HepG2 (cell line): ENCODE measurements at regions not wholly inside any gene's neighbourhood (a gene's known extent, or its start where the extent isn't known, plus 50 kb on each side); places are given as distances from the start of the nearest gene placed in this dataset.

Source experiments
- ATAC-seq: fragments of 200-7000 bp; cut with Tn5 transposase; 3 replicates; pipeline ENCODE4 v1.9.1; 2020; ENCODE audit warnings: mild to moderate bottlenecking, moderate library complexity
- BruUV-seq: library from RNA; stranded (reverse); fragments of 400-500 nt; replicated peaks from 2 replicates; lab custom pipeline; 2021; lab: Mats Ljungman, UMichigan
- CTCF ChIA-PET: fragments of 300-600 bp; formaldehyde crosslinking; extraction: SDS; loops from one replicate; lab custom pipeline; 2021; ENCODE audit warnings: low total read pairs, inconsistent platforms, low intra/inter-chr PET ratio; lab: Yijun Ruan, JAX
- POLR2A ChIA-PET: fragments of 350-600 bp; sonication (Branson Sonifier 250); formaldehyde crosslinking; loops from one replicate; lab custom pipeline; 2020; ENCODE audit warnings: antibody characterized with exemption, inconsistent platforms; lab: Yijun Ruan, JAX
- DNase-seq: peaks from one replicate; pipeline ENCODE4 v3.0.0-alpha.2; 2015; ENCODE audit warnings: low spot score
- FAIRE-seq: peaks from 3 replicates; lab custom pipeline; 2011; peaks lifted over from hg19 to GRCh38; lab: Jason Lieb, UNC
- H2AFZ ChIP-seq: one replicate; pipeline ENCODE4 v1.6.1; 2011; ENCODE audit warnings: low read length, inconsistent platforms
- H3K27ac ChIP-seq: fragments of 300-600 bp; 3 replicates; pipeline ENCODE4 v1.8.0; 2011; ENCODE audit warnings: mixed run types, mild to moderate bottlenecking, mixed read lengths, low read length, inconsistent platforms; ENCODE audit not compliant: insufficient read depth; ENCODE audit errors: extremely low read length
- H3K27me3 ChIP-seq, 2 experiments: fragments of 200-600 bp in 1 of 2; 2 replicates in 1 of 2; 3 replicates in 1 of 2; pipeline versions ENCODE4 v1.6.0 to v1.8.0; 2011; ENCODE audit warnings: low read length in 2 of 2, mild to moderate bottlenecking in 2 of 2, moderate library complexity in 2 of 2, inconsistent platforms in 1 of 2; ENCODE audit not compliant: insufficient read depth in 2 of 2, control insufficient read depth in 1 of 2
- H3K36me3 ChIP-seq, 2 experiments: fragments of 200-600 bp in 1 of 2; replicated peaks in 1 of 2; 2 replicates in 1 of 2; 3 replicates in 1 of 2; pipeline versions ENCODE4 v1.5.1 to v1.8.0; 2011; ENCODE audit warnings: low read length in 2 of 2, inconsistent platforms in 1 of 2; ENCODE audit not compliant: insufficient read depth in 2 of 2, control insufficient read depth in 1 of 2
- H3K4me1 ChIP-seq: 2 replicates; pipeline ENCODE4 v1.5.1; 2012; ENCODE audit warnings: low read length, inconsistent platforms; ENCODE audit not compliant: insufficient read depth
- H3K4me2 ChIP-seq: 2 replicates; pipeline ENCODE4 v1.6.0; 2011; ENCODE audit warnings: low read depth, low read length, inconsistent platforms
- H3K4me3 ChIP-seq, 3 experiments: fragments of 200-600 bp in 1 of 3; sonication (generic), shearing (Covaris generic) in 1 of 3; replicated peaks in 1 of 3; 2 replicates each; pipeline ENCODE4 v1.5.1; 2011 to 2016; ENCODE audit warnings: low read length in 3 of 3, inconsistent platforms in 2 of 3, low read depth in 2 of 3, mild to moderate bottlenecking in 2 of 3, control low read depth in 1 of 3, mixed read lengths in 1 of 3; ENCODE audit not compliant: insufficient read depth in 1 of 3
- H3K79me2 ChIP-seq: one replicate; pipeline ENCODE4 v1.6.1; 2011; ENCODE audit warnings: low read length, inconsistent platforms; ENCODE audit not compliant: insufficient read depth
- H3K9ac ChIP-seq: 2 replicates; pipeline ENCODE4 v1.6.0; 2011; ENCODE audit warnings: mild to moderate bottlenecking, low read depth, low read length, inconsistent platforms; ENCODE audit not compliant: insufficient read depth
- H3K9me3 ChIP-seq: 2 replicates; pipeline ENCODE4 v1.5.1; 2012; ENCODE audit warnings: mild to moderate bottlenecking, low read length
- H4K20me1 ChIP-seq: 2 replicates; pipeline ENCODE4 v1.6.0; 2011; ENCODE audit warnings: inconsistent platforms, mild to moderate bottlenecking, low read length, moderate library complexity; ENCODE audit not compliant: insufficient read depth
- ATRX ChIP-seq: sonication (generic); formaldehyde crosslinking; IDR thresholded peaks from 2 replicates; pipeline ENCODE4 v1.4.0; 2020; ENCODE audit warnings: missing genetic modification reagents, borderline replicate concordance
- BRCA1 ChIP-seq: sonication (generic); formaldehyde crosslinking; IDR thresholded peaks from 2 replicates; pipeline ENCODE4 v1.4.0; 2020; ENCODE audit warnings: missing genetic modification reagents
- BRD4 ChIP-seq: sonication (generic); formaldehyde crosslinking; IDR thresholded peaks from 2 replicates; pipeline ENCODE4 v1.4.0; 2020; ENCODE audit warnings: missing genetic modification reagents
- CEBPG ChIP-seq: IDR thresholded peaks from 2 replicates; pipeline ENCODE4 v1.6.1; 2016
- GABPB1 ChIP-seq: IDR thresholded peaks from 2 replicates; pipeline ENCODE4 v1.6.1; 2016; ENCODE audit warnings: mild to moderate bottlenecking, missing genetic modification reagents, moderate library complexity, missing compliant biosample characterization
- MAFF ChIP-seq: IDR thresholded peaks from 2 replicates; pipeline ENCODE4 v1.6.1; 2011; ENCODE audit warnings: low read depth, low read length, improper control_type of control experiment
- MXI1 ChIP-seq: IDR thresholded peaks from 3 replicates; pipeline ENCODE4 v1.6.1; 2012; ENCODE audit warnings: low read depth, low read length, inconsistent platforms, borderline replicate concordance
- NFYB ChIP-seq: sonication (generic); formaldehyde crosslinking; IDR thresholded peaks from 2 replicates; pipeline ENCODE4 v1.4.0; 2020; ENCODE audit warnings: missing genetic modification reagents
- PHF5A ChIP-seq: IDR thresholded peaks from one replicate; pipeline ENCODE4 v1.6.1; 2018; ENCODE audit warnings: low read depth, missing genetic modification reagents; ENCODE audit not compliant: unreplicated experiment
- PPARG ChIP-seq: conservative IDR thresholded peaks from 2 replicates; pipeline ENCODE4 v1.6.1; 2016; ENCODE audit warnings: missing biosample characterization, missing genetic modification reagents
- REXO4 ChIP-seq: sonication (generic); formaldehyde crosslinking; IDR thresholded peaks from 2 replicates; pipeline ENCODE4 v1.8.0; 2022; ENCODE audit warnings: missing genetic modification reagents, mild to moderate bottlenecking, borderline replicate concordance
- THAP11 ChIP-seq: IDR thresholded peaks from 2 replicates; pipeline ENCODE4 v1.6.1; 2016; ENCODE audit warnings: missing biosample characterization, missing genetic modification reagents
- ZNF547 ChIP-seq: sonication (generic); formaldehyde crosslinking; IDR thresholded peaks from 2 replicates; pipeline ENCODE4 v1.5.1; 2020; ENCODE audit warnings: mild to moderate bottlenecking, missing genetic modification reagents
- ZNF883 ChIP-seq: sonication (generic); formaldehyde crosslinking; IDR thresholded peaks from 2 replicates; pipeline ENCODE4 v1.5.1; 2020; ENCODE audit warnings: mild to moderate bottlenecking, missing genetic modification reagents; ENCODE audit errors: not compliant biosample characterization
- ZSCAN12 ChIP-seq: sonication (generic); formaldehyde crosslinking; IDR thresholded peaks from 2 replicates; pipeline ENCODE4 v1.9.0; 2021; ENCODE audit warnings: mild to moderate bottlenecking, missing genetic modification reagents
- WGBS: methylation state at CpG from one replicate; pipeline ENCODE4 v1.1.6; 2017; ENCODE audit warnings: low lambda C conversion rate; 5-methylcytosine and 5-hydroxymethylcytosine counted together
- in situ Hi-C: cut with HindIII; loops from 2 replicates; pipeline ENCODE4 v1.10.0; 2017; ENCODE audit warnings: low pct_unique_long_range_greater_than_20kb; ENCODE audit not compliant: extremely low pct_ligation_motif_present
- intact Hi-C: fragments of 100-400 bp; cut with micrococcal nuclease; formaldehyde crosslinking; loops from one replicate; pipeline ENCODE4 v1.10.0; 2022; ENCODE audit not compliant: unreplicated experiment
- TF ChIP-seq, protein P1 (sequence below): sonication (generic); formaldehyde crosslinking; IDR thresholded peaks from 2 replicates; pipeline ENCODE4 v1.5.1; 2020; ENCODE audit warnings: mild to moderate bottlenecking, missing genetic modification reagents, borderline replicate concordance

DNA sequence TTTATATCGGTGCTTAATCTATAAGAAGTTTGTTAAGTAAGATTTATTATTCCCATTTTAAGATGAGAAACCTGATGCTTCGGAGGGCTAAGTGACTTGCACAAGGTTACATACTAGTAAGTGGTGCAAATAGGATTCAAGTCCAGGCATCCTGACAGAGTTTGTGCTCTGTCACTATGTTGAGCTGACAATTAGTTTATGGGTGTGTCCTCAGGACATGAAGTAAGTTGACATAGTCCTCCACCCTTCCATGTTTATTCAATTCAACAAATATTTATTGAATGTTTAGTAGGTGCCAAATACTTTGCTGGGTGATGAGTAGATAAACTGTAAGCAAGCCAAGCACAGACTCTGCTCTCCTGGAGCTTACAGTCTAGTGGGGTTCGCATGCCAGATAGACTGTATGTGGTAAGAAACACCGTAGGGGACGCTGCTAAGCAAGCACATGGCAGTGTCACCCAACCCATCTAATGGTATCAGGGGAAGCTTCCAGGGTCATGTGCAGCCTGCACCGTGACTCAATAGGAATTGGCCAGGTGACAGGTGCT lies 342.7 kb upstream of the SATB1 start:
- ATAC-seq (no peak), FAIRE-seq (no peak), DNase-seq (no peak)
- no peaks in the 10 kb centered on the region for H3K4me1 ChIP-seq
- no peak overlapping the region for H3K4me2 ChIP-seq
- BruUV-seq: no TSS peak
- no peak overlapping the region for H2AFZ ChIP-seq
- no peaks in the 10 kb centered on the region for H3K36me3 ChIP-seq
- WGBS: 20% methylated on average over 6 of the region's 6 CpGs
- POLR2A ChIA-PET: no interaction called here
- in situ Hi-C loops (no loop called here), intact Hi-C loops (no loop called here)
- no peak overlapping the region for H3K4me3 ChIP-seq
- CTCF ChIA-PET: no interaction called here
- H3K27ac ChIP-seq: no peak overlapping the region
- H3K27me3 ChIP-seq: no peaks in the 10 kb centered on the region
- no peak overlapping the region for H3K9ac ChIP-seq
- H4K20me1 ChIP-seq: no peaks in the 10 kb centered on the region
- no peaks in the 10 kb centered on the region for H3K9me3 ChIP-seq
- H3K79me2 ChIP-seq: no peaks in the 10 kb centered on the region
- TF ChIP-seq PHF5A (CRISPR knock-in tag) (no peak), BRD4 (no peak), MAFF (no peak), REXO4 (CRISPR knock-in tag) (no peak), THAP11 (CRISPR knock-in tag) (no peak), PPARG (CRISPR knock-in tag) (no peak), ZSCAN12 (CRISPR knock-in tag) (no peak), MXI1 (no peak), ZNF883 (no peak), NFYB (CRISPR knock-in tag) (no peak), BRCA1 (no peak), GABPB1 (no peak)

DNA sequence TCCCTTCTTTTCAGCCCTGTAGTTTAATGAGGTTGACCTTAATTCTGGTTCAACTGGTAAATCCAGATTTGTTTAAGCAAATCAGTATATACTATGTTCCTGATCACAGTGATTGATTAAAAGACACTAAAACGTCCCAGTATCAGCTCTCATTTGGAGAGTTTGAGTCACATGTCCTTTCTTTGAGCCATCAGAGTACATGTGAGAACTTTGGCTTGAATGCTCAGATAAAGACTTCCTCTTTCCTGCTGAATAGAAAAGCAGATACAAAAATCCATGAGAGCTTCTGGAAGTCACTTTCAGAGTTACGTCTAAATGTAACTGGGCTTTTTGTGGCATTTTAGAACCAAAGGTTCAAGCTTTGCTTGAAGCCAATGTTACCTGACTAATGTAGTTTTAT lies 341.8 kb upstream of the SATB1 start:
- in situ Hi-C loops (no loop called here), intact Hi-C loops (no loop called here)
- ATAC-seq (no peak), FAIRE-seq (no peak), DNase-seq (no peak)
- H3K79me2 ChIP-seq: no peaks in the 10 kb centered on the region
- no peaks in the 10 kb centered on the region for H3K9me3 ChIP-seq
- no peaks in the 10 kb centered on the region for H3K4me1 ChIP-seq
- 4% methylated on average over 2 of the region's 2 CpGs for WGBS
- H3K9ac ChIP-seq: no peak overlapping the region
- no peaks in the 10 kb centered on the region for H3K27me3 ChIP-seq
- H3K4me2 ChIP-seq: no peak overlapping the region
- no peak overlapping the region for H2AFZ ChIP-seq
- H3K36me3 ChIP-seq: no peaks in the 10 kb centered on the region
- no peak overlapping the region for H3K27ac ChIP-seq
- BruUV-seq: no TSS peak
- ChIA-PET POLR2A (no interaction called here), CTCF (no interaction called here)
- no peaks in the 10 kb centered on the region for H4K20me1 ChIP-seq
- H3K4me3 ChIP-seq: no peak overlapping the region
- TF ChIP-seq, protein P1, sequence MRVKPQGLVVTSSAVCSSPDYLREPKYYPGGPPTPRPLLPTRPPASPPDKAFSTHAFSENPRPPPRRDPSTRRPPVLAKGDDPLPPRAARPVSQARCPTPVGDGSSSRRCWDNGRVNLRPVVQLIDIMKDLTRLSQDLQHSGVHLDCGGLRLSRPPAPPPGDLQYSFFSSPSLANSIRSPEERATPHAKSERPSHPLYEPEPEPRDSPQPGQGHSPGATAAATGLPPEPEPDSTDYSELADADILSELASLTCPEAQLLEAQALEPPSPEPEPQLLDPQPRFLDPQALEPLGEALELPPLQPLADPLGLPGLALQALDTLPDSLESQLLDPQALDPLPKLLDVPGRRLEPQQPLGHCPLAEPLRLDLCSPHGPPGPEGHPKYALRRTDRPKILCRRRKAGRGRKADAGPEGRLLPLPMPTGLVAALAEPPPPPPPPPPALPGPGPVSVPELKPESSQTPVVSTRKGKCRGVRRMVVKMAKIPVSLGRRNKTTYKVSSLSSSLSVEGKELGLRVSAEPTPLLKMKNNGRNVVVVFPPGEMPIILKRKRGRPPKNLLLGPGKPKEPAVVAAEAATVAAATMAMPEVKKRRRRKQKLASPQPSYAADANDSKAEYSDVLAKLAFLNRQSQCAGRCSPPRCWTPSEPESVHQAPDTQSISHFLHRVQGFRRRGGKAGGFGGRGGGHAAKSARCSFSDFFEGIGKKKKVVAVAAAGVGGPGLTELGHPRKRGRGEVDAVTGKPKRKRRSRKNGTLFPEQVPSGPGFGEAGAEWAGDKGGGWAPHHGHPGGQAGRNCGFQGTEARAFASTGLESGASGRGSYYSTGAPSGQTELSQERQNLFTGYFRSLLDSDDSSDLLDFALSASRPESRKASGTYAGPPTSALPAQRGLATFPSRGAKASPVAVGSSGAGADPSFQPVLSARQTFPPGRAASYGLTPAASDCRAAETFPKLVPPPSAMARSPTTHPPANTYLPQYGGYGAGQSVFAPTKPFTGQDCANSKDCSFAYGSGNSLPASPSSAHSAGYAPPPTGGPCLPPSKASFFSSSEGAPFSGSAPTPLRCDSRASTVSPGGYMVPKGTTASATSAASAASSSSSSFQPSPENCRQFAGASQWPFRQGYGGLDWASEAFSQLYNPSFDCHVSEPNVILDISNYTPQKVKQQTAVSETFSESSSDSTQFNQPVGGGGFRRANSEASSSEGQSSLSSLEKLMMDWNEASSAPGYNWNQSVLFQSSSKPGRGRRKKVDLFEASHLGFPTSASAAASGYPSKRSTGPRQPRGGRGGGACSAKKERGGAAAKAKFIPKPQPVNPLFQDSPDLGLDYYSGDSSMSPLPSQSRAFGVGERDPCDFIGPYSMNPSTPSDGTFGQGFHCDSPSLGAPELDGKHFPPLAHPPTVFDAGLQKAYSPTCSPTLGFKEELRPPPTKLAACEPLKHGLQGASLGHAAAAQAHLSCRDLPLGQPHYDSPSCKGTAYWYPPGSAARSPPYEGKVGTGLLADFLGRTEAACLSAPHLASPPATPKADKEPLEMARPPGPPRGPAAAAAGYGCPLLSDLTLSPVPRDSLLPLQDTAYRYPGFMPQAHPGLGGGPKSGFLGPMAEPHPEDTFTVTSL (CRISPR knock-in tag): no peak
- TF ChIP-seq ZNF547 (CRISPR knock-in tag): no peak
- no peak for TF ChIP-seq NFYB (CRISPR knock-in tag)
- TF ChIP-seq ATRX (CRISPR knock-in tag): no peak
- TF ChIP-seq CEBPG: no peak
